ENCODE measurements at regions not wholly inside any gene's neighbourhood (a gene's known extent, or its start where the extent isn't known, plus 50 kb on each side); places are given as distances from the start of the nearest gene placed in this dataset.

GRCh38 chr5:58136406-58136805, 323.5 kb downstream of the PLK2 start:
- DNase-seq (ENCODE audit: low read depth, low spot score): no peak
- H3K4me3 ChIP-seq (ENCODE audit: low read length): no peak overlapping the region

DNA sequence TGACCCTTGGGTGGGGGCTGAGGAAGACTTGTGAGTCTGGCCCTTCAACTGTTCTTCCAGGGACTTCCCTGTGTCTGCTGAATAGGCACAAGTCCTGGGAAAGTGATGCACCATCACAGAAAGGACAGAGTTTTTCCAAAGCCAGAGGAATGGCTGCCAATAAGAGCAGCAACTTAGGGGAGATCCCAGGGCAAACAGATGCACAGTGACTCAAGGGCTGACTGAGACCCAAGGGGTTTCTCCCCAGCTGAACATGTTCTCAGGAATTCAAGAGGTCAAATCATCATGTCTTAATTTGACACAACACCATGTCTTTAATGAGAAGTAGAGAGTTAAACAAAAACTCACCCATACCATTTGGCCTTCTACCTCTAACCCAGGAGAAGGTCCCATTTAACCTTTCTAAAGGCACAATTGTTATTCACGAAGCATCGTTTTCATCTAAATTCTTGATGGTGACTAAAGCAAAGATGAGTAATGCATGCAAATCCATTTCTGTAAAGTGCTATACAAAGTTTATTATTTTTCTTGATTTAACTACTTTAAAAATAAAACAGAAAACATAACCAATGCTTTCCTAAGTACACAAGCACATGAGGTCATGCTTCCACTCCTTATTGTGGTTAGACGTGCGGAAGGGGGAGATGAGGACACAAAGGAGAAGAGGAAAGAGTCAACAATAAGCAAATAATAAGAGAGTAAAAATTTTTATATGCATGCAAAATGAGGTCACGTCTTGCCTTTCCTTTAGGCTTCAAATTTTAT, 324.1 kb downstream of the PLK2 start:
- no peak for DNase-seq (ENCODE audit: low read depth, low spot score)

DNA sequence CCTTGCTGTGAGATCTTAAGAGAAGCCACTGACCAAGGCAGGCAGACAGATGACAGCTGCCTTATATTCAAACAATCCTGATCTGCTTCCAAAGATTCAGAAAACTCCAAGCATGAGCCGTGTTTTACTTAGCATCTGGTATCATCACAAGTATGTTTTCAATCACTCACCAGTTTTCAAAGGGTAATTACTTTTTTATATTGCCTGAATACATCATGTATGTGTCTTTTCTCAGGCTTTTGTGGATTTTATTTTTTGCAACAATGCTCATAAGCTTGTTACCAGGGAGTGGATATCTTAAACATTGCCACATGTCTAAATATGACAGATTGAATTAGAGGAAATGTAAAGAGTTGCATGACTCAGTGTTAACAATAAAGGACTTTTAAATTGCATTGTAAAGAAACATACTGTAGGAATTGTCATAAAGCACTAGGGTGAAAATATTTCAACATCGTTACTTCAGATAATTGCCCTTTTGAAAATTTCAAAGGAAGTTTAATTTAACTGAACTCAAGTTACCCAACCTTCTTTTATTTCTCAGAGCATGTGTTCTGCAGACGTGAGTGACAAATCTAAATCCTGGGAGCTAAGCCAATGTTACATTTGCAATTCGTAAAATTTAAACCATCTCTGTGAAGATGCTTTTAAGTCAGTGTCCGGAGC, 326.1 kb downstream of the PLK2 start:
- H3K4me3 ChIP-seq (ENCODE audit: low read length): no peak overlapping the region
- DNase-seq (ENCODE audit: low read depth, low spot score): no peak

More for the DNA sequence above, 324.1 kb downstream of the PLK2 start:
- no peak overlapping the region for H3K4me3 ChIP-seq (ENCODE audit: low read length)

DNA sequence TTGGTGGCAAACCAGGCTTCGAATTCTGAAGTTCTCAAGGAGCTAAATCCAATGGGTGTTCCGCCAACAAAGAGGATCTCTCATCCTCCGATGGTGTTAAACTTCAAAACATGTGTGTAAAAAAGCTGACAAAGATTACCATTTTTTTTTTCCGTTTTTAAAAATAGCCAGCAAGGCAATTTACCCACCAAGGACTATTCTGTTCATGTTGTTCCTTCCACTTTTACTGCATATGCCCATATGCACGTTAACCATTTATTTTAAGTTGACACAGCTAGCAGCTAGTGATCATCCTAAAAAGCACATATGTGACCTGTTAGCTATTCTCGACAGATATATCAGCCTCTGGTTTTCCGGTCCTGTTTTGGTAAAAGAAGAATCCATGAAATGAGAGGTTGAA, 326.7 kb downstream of the PLK2 start:
- no peak for DNase-seq (ENCODE audit: low read depth, low spot score)
- no peak overlapping the region for H3K4me3 ChIP-seq (ENCODE audit: low read length)

GRCh38 chr5:58127255-58128220, 332.3 kb downstream of the PLK2 start:
- DNase-seq (ENCODE audit: low read depth, low spot score): no peak
- H3K4me3 ChIP-seq (ENCODE audit: low read length): no peak overlapping the region

DNA sequence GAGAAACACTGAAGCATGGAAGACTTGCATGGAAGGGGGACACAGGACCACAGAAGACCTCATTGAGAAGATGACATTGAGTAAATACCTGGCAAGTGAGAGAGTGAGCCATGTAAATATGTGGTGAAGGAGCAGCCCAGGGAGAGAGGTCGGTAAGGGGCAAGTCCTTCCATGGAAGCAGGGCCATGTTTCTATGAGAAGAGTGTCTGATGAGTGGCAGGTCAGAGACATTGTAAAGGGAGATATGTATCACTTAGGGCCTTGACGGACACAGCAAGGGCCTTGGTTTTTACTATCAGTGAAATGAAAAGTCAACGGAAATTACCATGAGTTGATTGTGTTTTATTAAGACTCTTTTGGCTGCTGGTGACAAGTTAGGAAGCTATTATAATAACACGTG, 336.4 kb downstream of the PLK2 start:
- no peak for DNase-seq (ENCODE audit: low read depth, low spot score)
- H3K4me3 ChIP-seq (ENCODE audit: low read length): no peak overlapping the region

- DNase-seq (ENCODE audit: low read depth, low spot score): no peak
- no peak overlapping the region for H3K4me3 ChIP-seq (ENCODE audit: low read length)
Measured at GRCh38 chr5:58122848-58123392, 337.0 kb downstream of the PLK2 start.

DNA sequence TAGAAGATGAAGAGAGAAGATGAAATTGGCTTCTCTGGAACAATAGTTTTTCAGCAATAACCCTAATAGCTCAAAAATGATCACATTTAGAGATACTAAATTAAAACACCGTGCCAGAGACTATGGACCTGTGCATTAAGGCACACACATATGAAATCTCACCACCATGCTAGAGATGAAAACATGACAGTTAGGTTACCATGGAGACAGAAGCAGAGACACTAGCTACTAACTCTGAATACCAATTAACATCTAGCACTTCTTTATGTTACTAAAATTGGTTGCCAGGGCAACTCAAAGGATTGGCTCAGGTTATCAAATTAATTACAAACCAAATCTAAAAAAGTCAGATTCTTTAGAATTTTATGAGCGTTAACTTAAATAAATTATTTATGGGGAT, 337.7 kb downstream of the PLK2 start:
- no peak for DNase-seq (ENCODE audit: low read depth, low spot score)
- no peak overlapping the region for H3K4me3 ChIP-seq (ENCODE audit: low read length)

DNA sequence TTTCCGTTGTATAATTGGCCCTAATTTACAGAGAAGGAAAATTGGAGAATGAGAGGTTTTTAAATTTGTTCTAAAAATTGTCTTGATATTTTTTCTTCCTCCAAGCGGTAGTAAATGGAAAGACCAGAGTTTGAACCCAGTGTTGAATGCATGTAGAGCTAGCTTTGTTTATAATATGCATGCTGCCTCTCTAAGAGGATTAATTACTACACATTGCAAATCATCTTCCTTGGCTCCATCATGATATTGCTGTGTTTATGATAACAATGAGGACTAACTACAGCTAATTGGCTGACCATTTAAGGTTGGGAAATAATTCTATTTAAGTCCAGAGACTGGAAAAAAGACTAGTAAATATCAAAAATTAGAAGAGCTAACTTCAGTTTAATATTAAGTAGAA, 338.5 kb downstream of the PLK2 start:
- DNase-seq (ENCODE audit: low read depth, low spot score): no peak

GRCh38 chr5:58117542-58117941, 342.3 kb downstream of the PLK2 start:
- no peak overlapping the region for H3K4me3 ChIP-seq (ENCODE audit: low read length)
- no peak for DNase-seq (ENCODE audit: low read depth, low spot score)

More for the DNA sequence above, 338.5 kb downstream of the PLK2 start:
- no peak overlapping the region for H3K4me3 ChIP-seq (ENCODE audit: low read length)

GRCh38 chr5:58116346-58116745, 343.5 kb downstream of the PLK2 start:
- DNase-seq (ENCODE audit: low read depth, low spot score): no peak
- H3K4me3 ChIP-seq (ENCODE audit: low read length): no peak overlapping the region

DNA sequence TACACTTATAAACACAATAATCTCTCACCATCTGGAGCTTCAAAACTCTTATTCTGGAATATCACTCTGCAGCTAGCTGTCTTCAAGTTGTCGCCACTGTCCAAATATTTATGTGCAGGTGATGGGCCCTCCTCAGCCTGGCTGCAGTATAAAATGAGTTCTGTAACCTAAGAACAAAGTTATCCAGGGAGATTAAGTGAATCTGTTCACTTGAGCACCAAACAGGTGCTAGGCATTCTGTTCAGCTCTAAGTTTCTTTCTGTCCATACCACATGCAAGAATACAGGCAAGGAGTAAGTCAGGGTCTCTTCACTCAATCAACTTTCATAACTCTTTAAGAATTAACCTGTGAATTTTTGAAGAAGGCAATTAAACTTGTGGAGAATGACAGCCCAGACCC, 344.1 kb downstream of the PLK2 start:
- no peak for DNase-seq (ENCODE audit: low read depth, low spot score)

GRCh38 chr5:58114324-58114723, 345.6 kb downstream of the PLK2 start:
- H3K4me3 ChIP-seq (ENCODE audit: low read length): no peak overlapping the region

More for the DNA sequence above, 344.1 kb downstream of the PLK2 start:
- H3K4me3 ChIP-seq (ENCODE audit: low read length): no peak overlapping the region

GRCh38 chr5:58113172-58113571, 346.7 kb downstream of the PLK2 start:
- H3K4me3 ChIP-seq (ENCODE audit: low read length): no peak overlapping the region
- DNase-seq (ENCODE audit: low read depth, low spot score): no peak

More at GRCh38 chr5:58114324-58114723, 345.6 kb downstream of the PLK2 start:
- DNase-seq (ENCODE audit: low read depth, low spot score): no peak

DNA sequence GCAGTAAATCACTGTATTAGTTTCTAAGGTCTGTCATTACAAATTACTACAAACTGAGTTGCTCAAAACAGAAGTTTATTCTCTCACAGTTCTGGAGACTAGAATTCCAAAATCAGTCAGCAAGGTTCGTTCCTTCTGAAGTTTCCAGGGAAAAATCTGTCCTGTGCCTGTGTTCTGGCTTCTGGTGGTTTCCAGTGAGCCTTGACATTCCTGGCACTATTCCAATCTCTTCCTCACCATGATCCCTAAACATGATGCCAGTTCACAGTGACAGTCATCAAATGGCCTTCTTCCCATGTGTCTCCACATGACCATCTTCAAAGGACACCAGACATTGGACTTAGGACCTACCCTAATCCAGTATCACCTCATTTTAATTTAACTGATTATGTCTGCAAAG, 351.4 kb downstream of the PLK2 start:
- DNase-seq (ENCODE audit: low read depth, low spot score): no peak
- H3K4me3 ChIP-seq (ENCODE audit: low read length): no peak overlapping the region

DNA sequence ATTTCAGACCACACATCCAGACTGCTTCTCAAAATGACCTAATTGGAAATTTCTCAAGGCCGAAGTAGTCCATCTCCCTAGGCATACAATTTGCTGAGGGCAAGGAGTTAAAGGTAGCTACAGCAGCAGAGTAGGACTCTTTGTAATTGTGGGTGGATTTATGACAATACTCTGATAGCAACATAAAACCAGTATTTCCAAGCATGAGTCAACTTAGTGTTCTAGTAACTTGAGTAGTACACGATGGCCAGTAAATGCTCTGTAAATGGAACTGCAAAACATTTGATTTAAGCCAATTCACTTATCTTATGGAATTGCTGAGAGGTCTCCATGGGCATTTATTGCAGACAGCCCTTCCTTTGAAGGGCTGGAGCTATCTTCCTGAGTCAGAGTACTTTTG, 352.2 kb downstream of the PLK2 start:
- DNase-seq (ENCODE audit: low read depth, low spot score): no peak
- H3K4me3 ChIP-seq (ENCODE audit: low read length): no peak overlapping the region

- no peak overlapping the region for H3K4me3 ChIP-seq (ENCODE audit: low read length)
- DNase-seq (ENCODE audit: low read depth, low spot score): no peak
Measured at GRCh38 chr5:58106754-58107410, 353.0 kb downstream of the PLK2 start.

GRCh38 chr5:58105836-58106235, 354.1 kb downstream of the PLK2 start:
- no peak overlapping the region for H3K4me3 ChIP-seq (ENCODE audit: low read length)
- no peak for DNase-seq (ENCODE audit: low read depth, low spot score)

DNA sequence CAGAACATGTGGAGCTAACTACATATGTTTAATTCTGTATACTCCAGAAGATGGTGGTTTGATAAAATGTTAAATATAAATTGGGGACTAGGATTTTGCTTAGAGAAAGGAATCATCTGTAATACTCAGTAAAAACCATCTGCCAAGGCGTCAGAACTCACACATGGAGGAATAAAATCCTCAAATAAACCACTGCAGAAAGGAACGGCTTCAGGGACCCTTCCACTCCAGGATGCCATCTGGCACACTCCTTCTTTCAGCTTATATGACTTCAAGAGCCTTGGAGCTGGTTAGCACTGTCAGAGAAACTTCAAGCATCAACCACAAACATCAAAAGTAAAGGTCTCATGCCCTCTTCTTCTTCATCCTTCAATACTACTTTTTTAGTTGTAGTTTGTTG, 360.6 kb downstream of the PLK2 start:
- no peak for DNase-seq (ENCODE audit: low read depth, low spot score)
- H3K4me3 ChIP-seq (ENCODE audit: low read length): no peak overlapping the region
